SKM-1 (cell line): ENCODE measurements at regions not wholly inside any gene's neighbourhood (a gene's known extent, or its start where the extent isn't known, plus 50 kb on each side); places are given as distances from the start of the nearest gene placed in this dataset.
"Not testable (repeated sequence)": the region's sequence is repeated elsewhere in the genome, so short reads cannot be mapped to it uniquely, and the experiment has no call there.

Experiments used
- DNase-seq: peaks from one replicate; lab custom pipeline; 2025; ENCODE audit not compliant: unreplicated experiment; lab: John Stamatoyannopoulos, UW

- DNase-seq = no peak
Observed at GRCh38 chr6:134619789-134620188, 301.9 kb upstream of the SGK1 start.

DNA sequence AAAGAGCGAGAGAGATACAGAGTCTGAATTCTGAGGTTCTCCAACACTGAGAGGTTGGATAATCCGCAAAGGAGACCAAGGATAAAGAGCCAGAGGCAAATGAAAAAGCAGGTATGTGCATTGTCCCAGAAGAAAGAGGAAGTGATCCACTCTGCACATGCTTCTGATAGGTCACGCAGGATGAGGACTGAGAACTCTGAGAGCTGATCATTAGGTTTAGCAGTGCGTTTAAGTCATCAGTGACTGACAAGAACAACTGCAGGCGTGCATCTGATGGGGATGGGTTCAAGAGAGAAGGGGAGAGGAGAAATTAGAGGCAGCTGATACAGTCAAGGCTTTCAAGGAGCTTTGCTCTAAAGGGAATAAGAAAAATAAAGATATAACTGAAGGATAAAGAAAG, 301.2 kb upstream of the SGK1 start:
- no peak for DNase-seq

DNA sequence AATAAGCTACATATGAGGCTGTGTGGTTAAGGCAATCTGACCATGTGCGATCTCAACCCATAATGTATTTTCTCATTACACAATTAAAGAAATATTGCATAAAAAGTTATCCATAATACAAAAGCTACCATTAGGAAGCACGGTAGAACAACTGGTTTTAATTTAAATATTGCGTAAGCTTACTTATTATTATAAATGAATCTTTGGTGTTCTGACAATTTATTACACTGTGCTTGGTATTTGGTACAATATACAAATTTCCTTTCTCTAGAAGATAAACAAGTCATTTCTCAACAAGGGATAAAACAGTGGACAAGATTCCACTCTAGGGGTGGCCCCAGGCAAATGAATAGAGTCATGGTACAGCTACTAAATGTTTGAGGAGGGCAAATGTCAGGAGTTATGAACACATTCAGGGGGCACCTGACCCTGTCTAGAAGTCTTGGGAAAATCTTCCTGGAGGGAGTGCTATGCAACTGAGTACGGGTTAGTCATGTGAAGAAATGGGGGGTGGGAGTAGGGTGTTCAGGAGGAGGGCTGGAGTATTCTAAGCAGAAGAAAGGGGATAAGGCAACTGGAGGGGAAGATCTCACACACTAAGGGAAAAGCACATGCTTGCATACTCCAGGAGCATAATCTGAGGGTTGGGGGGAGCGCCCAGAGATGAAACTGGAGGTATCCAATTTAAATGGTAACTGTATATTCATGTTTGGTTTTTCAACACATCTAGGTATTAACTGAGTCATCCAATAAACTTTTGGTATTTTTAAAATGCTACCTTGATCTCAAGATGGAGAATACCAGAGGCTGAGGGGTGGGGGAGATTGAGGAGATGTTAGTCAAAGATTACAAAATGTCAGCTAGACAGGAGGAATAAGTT, 296.9 kb upstream of the SGK1 start:
- DNase-seq = no peak

- not testable (repeated sequence) for DNase-seq
Observed at GRCh38 chr6:134612128-134612527, 294.2 kb upstream of the SGK1 start.

GRCh38 chr6:134610411-134610810, 292.5 kb upstream of the SGK1 start:
- DNase-seq = no peak

GRCh38 chr6:134609716-134610261, 291.9 kb upstream of the SGK1 start:
- no peak for DNase-seq

DNA sequence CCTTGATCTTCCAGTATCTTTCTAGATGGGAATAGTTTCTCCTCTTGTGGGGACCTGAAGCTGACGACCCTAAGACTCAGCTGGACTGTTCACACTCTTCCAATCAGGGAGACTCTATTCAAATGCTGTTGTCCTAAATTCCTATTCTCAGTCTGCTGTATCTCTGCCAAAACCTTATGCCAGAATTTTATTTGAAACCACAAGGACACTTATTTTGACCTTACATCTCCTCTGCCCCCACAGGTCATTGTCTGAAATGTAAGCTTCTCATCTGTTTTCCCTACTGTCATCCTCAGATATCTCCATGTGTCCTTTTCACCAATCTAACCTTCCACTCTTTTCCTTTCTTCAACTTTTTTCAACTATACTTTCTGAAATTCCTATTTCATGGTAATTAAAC, 289.5 kb upstream of the SGK1 start:
- no peak for DNase-seq

GRCh38 chr6:134605034-134605433, 287.1 kb upstream of the SGK1 start:
- DNase-seq = no peak

- no peak for DNase-seq
Observed at GRCh38 chr6:134604014-134604676, 286.2 kb upstream of the SGK1 start.

DNA sequence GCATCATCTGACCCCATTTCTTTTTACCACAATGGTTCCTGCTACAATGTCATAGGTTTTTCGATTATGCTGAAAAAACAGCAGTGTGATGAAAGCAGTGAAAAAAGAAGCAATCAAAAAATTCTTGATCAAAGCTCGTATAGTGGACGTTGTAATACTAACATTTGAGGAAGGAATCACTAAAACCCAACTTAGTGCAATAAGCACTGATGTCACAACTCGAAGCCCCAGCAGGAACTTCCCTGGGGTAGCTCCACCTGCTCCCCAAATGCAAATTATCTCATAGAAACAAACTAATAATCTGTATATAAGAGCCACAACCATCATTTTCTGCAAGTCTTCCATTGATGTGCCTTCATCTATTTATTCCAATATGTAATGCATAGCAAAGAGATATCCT, 285.6 kb upstream of the SGK1 start:
- DNase-seq = no peak

- no peak for DNase-seq
Observed at GRCh38 chr6:134602123-134602522, 284.2 kb upstream of the SGK1 start.

DNA sequence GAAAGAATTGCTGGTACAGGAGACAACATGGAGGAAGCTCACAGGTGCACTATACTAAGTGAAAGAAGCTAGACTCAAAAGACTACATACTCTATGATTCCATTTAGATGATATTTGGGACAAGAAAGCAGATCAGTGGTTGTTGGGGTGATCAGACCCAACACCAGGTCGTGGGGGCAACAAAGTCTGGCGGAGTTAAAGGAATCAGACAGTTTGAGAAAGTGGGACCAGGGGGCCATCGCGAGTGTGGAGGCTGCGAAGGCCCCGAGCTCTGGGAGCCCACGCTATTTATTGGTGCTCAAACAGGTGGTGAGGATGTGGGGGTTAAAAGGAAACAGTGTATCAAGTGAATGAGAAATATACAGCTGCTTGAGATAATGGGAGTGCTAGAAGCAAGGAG, 282.8 kb upstream of the SGK1 start:
- DNase-seq = no peak

- DNase-seq = no peak
Observed at GRCh38 chr6:134599079-134599478, 281.2 kb upstream of the SGK1 start.

DNA sequence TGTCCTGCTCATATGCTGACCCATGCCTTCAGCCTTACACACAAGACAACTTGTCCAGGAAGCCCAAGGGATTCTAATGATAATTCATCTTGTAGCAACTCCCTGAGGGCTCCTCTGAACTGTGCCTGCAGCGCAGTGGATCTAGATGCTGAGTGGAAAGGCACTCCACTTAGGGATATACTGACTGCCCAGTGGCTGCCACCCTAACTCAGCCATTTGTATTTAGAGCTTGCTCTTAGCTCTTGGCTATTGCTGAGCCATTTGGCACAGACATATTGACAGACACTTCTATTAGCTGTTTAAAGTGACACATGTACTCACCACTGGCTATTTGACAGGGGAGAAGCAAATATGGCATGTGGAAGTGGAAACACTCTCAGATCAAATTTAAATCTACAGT, 278.3 kb upstream of the SGK1 start:
- DNase-seq = no peak

DNA sequence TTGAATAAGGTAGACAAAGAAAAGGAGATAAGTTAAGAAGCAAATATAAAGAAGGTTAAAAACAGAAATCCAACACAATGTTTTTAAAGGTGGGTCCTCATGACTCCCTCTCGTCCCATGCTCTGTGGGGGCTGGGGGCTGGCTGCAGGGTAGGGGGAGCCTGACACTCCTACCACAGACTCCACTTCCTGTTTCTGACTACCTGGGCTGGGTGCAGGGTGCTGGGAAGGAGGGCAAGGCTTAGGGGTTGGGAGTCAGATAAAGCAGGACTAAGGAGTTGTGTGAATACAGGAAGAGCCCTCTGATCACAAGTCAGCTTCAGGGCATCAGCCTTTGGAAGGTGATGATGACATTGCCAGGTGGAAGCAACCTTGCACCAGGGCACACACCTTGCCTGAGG, 277.0 kb upstream of the SGK1 start:
- DNase-seq = no peak

DNA sequence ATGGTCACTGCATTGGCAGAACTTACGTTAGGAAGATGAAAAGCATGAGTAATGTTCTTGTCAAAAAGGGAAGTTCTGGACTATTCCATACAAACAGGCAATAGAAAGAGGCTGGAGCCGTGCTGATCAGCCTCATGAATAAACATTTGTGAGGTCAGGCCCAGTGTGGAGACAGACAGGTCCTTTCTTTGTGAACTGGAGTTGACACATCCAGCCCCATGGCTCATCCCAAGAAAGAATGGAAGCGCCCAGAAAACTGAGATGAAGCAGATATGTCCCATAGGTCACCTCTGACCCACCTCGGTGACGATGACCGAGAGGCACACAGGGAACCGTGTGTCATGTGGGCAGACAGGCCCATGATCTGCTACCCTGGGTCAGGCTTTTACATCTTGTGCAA, 276.0 kb upstream of the SGK1 start:
- no peak for DNase-seq

DNA sequence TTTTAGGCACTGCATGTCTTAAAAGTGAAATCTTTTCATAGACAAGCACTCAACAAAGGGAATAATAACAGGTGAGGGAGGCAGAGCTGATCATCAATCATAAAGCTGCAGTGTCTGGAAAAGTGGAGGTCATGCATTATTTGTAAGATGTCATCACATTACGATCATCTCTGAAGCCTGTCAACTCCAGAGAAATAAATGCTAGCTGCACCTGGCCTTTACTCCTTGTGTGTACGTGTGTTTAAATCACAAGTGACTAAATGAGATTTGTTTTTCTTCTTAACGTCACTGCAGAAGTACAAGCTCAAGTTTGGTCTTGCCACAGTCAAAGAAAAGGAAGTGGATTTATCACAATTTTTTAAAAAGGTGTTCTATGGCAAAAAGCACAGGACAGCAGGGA, 275.5 kb upstream of the SGK1 start:
- no peak for DNase-seq

- no peak for DNase-seq
Observed at GRCh38 chr6:134593024-134593423, 275.1 kb upstream of the SGK1 start.

DNA sequence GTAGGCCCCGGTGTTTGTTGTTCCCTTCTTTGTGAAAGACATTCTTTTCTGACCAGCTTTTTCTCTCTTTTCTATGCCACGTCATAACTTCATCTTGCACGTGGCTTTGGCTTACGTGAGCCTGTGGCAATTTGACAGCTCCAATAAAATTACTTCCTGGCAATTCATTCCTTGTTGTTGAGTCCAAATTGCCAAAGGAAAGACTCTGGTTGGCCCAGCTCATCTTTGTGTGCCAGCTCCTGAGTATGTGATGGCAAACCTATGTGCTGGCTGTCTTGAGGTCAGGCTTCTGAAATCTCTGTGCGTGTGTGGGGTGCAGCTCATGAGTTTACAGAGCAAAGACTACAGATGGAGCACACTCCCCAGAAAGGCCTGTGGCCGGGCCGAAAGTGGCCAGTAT, 272.5 kb upstream of the SGK1 start:
- DNase-seq = no peak

GRCh38 chr6:134590004-134590403, 272.1 kb upstream of the SGK1 start:
- no peak for DNase-seq

DNA sequence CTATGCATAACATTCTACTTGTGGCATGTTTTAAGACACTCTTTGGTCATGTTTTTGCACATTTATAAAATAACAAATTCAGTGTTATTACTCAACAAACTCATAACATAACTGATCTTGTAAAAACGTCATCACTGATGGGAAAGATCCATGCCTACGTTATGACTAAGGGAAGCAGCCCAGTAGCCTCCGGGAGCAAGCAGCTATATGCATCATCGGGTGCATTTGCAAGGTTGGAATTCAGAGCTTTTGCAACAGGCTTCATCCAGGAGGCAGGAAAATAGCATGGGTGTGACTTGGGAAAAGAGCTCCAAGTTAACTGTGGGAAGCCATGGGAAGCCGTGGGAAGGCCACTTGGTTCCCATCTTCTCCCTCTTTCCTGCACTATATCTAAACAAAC, 271.6 kb upstream of the SGK1 start:
- no peak for DNase-seq

GRCh38 chr6:134588267-134588666, 270.4 kb upstream of the SGK1 start:
- DNase-seq = no peak
